HG03342 (cell line): ENCODE measurements at regions not wholly inside any gene's neighbourhood (a gene's known extent, or its start where the extent isn't known, plus 50 kb on each side); places are given as distances from the start of the nearest gene placed in this dataset.
"Not testable (repeated sequence)": the region's sequence is repeated elsewhere in the genome, so short reads cannot be mapped to it uniquely, and the experiment has no call there.

Source experiments
- ATAC-seq: cut with Tn5 transposase; IDR thresholded peaks from one replicate; pipeline ENCODE4 v1.9.1; 2021; ENCODE audit warnings: mild to moderate bottlenecking, moderate library complexity; ENCODE audit not compliant: unreplicated experiment

DNA sequence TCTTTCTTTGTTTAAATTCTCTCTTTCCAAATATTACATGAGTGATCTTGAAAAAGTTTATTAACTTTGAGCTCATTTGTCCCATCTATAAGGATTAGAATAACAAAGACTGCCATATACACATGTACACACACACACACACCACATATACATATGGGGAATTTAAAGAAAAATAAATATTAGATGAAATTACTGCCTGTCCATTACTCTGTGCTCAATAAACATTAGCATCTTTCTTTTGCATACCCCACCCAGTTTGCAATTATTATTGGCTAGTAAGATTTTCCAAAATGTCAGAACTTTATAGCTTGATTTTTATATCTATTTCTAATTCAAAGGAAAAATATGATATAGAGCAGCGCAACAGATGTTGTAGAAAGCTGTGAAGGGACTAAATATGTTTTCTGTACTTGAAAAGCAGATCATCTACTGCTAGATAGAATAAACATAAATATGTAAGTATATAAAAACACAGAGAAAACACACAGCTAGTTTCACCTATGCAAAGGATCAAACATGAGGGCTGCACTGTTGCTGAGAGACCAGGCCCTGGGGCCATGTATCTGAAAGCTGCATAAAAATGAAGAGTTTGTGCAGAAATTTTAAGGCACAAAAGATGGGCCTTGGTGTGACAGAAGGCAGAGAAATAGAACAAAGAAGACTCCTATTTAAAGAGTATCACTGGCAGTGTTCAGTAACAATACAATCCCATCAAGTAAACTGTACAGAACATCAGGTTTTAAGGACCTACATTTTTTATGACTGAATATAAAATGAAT, 114.2 kb upstream of the NECTIN3 start:
- no peak for ATAC-seq

DNA sequence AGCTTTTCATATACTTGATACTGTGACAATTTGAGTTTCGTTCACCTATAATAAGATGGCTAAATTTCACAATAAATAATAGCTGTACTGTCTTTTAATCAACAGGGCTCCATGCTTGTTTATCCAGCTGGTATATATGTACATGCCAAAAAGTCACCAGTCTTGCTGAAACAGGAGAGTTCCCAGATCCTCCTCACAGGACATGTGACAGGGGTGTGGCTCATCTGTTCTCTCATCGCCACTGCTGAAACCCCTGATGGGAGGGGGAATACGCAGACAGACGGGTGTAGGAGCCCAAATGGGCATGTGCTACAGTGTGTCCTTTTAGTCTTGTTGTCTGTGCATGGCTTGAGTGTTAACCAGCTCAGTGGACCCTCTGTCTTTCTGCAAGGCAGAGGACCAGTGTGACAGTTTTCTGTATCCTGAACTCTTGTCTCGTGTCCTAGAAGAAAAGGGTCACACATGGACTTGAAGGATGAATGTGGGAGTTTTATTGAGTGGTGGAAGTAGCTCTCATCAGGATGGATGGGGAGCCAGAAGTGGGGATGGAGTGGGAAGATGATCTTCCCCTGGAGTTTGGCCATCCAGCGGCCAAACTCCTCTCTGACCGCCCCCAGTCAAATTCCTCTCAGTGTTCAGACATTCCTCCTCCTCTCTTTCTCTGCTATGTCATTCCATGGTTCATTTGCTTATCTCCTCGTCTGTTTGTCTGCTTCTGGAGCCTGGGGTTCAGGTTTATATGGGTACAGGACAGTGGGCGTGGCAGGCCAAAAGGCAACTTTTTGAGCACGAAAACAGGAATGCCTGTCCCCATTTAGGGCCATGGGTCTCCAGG, 113.1 kb upstream of the NECTIN3 start:
- ATAC-seq, result no peak

DNA sequence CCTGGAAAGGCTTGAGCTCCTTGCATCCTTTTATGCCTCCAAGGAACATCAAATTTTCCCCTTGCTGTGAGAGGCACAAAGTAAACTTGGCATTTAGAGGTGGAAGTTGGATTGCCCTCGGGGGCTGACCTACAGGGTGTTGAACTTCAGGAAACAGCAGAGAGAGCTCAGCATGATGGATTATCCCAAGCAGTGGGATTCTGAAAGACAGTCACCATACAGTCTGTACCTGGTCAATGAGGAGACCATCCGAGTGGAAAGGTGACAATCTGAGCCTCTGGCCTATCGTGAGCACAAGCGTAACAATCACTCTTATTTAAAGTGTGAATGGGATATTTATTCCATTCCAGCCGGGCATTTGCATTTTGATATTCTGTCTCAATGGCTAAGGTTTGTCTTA, 105.6 kb upstream of the NECTIN3 start:
- no peak for ATAC-seq

DNA sequence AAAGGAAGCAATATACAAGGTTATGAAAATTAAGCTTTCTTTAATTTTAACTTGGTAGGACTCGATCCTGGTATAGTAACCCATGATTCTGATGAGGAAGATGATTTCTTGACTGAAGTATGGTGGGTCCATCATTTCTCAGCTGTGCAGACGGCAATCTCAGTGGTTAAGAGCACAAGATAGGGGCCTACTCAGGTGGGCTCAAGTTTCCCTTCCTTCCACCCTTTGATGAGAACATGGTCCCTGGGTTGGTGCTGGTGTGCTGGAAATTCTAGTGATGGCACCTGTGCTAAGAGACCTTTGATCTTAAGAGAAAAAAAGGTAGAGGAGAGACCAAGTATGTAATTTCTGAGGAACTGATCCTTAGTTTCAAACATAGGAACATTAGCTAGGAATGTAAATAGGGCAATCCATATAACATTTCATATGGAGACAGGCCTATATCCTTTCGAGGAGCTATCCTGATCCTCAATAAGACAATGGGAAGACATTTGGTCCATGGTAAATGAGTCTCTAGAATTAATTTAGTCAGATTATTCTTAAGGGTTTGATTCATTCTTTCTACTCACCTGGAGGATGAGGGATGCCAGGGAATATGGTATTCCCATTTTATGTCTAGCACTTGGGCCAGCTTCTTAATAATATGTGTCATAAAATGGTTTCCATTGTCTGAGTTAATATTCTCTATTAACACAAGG, 104.5 kb upstream of the NECTIN3 start:
- no peak for ATAC-seq

DNA sequence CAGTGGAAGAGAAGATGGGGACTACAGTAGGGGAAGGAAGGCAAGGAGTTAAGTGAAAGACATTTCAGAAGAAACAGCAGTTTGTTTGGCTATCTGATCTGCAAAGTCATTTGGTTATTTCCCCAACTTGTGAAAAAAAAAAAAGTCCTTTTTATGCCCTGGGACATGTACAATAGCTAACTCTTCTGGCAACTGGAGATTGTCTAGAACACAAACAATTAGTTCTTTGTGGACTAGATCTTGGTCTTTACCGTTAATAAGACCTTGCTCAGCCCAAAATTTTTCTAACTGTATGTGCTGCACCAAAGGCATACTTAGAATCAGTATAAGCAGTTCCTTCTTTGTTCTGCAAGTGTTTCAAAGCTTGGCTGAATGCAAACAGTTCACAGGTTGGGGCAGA, 103.5 kb upstream of the NECTIN3 start:
- ATAC-seq, result no peak

DNA sequence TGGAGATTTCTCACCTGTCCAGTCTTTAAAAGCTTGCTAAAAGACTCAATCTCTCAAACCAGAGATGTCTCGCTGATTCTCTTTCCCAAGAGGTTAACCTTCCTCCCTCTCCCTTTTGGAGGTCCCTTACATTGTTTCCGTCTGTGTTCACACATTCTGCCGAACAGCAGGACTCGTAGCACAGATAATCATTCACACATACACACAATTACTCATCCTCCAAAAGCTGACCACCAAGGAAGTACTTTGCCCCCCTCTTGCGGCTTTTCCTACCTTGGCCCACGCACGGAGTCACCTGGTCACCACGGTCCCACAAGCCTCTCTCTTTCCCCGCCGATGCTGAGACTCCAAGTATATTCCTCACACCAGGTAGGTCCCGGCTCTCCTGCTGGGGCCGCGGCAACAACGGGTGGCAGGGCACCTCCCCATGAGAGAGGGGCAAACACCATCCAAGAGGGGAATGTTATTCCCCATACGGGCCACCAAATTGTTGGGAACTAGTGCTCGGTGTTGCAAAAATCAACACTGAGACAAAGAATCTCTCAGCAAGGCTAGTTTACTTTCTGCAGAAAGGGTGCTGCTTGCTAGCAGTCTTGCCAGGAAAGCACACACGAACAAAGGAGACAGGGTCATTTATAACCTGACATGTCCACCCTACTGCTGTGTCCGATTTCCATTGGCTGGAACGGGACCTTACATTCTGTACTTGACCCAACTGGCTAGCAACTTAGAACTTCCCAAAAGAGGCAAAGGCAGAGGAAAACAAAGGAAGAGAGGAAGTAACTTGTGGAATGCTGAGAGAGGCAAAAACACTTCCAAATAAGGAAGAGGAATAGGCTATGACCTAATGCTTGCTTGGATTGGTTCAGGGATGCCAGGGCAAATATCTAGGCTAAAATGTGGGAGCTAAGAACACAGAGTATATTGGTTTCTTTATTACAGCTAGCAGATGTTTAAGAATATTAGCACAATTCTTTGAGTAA, 102.1 kb upstream of the NECTIN3 start:
- ATAC-seq, result no peak

DNA sequence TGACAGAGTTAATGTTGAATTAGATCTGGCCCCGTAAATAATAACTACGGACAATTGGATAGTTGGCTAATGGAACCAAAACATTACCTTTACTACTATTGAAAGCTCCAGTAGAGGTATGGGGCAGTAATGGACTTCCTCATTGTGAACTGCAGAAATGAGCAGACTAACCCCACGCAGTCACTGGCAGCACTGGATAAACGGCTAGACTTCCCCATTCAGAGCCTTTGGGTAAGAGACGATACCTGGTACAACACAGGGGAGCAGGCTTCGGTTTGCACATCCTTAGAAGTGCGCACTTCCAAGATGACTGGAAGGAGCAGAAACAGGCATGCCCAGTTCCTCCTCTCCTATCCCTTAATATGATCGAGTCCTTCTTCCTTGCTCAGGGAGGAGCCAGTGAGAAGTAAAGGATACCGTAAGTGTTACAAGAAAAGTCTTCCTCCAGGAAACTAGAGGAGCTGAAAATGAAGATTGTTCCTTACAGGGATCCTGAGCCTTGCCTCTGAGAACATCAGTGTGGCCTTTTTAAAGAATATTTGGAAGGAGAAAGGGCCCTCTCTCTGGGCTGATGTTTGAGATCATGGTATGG, 100.5 kb upstream of the NECTIN3 start:
- ATAC-seq, result no peak

DNA sequence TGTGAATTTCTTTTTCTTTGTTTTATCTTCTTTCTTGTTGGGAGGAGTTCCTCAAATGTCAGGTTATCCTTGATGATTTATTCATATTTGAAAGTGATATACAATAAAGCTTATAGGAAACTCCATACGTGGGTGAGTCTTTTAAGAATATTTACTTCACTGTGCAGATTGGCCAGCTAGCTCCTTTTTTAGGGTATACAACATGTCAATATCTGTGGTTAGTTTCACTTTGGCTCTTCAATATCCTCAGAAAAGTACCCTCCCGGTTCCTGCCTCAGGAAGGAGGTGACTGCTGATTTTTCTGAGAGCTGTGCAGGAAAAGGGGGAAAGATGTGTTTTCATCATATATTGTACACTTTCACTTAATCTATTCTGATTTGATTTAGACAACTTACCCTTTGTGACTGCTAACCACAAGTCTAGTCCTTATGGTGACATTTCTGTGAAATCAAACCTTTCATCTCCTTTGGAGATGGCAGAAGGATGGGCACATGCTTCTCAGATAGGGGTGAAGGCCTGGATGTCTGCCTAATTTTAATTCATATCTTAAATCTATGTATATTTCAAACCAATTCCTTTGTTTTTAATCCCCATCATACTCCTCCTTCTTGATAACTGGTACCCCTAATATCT, 98.2 kb upstream of the NECTIN3 start:
- no peak for ATAC-seq

DNA sequence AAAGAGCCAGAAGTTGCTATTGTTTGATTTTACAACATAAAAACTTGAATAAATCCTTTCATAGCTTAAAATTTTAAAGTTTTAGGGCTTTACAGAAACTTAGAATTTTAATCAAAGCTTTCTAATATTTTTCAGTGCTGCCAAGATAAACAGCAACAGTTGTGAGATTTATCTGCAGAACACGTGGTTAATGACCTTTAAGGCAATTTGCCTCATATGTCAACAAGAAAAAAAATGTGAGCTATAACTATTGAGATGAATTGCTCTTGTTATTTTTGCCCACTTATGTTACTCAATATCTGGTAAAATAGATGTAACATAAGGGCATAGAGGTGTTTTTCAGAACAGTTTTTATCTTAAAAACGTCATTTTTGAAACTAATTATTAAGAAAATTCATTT, 96.7 kb upstream of the NECTIN3 start:
- no peak for ATAC-seq

DNA sequence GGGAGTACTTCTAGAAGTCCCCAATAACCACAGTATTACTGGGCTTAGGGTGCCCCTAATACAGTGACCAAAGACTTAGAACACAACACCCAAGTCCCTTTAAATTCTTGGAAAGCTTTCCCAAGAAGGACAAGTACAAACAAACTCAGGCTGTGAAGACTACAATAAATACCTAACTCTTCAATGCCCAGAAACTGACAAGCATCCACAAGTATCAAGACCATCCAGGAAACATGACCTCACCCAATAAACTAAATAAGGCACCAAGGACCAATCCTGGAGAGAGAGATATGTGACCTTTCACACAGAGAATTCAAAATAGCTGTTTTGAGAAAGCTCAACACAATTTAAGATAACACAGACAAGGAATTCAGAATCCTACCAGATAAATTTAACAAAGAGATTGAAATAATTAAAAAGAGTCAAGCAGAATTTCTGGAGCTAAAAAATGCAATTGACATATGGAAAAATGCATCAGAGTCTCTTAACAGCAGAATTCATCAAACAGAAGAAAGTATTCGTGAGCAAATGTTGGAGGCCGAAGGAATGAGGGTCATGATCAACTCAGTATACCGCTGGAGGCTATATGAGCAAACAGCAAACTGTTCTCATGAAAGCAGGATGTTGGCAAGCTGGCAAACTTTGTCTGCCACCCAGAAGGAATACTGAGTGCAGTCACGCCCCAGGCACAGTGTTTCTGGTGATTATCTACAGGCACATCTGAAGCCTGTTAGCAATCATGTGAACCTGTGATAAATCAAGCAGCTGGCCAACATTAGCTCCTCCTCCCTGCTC, 87.0 kb upstream of the NECTIN3 start:
- no peak for ATAC-seq

DNA sequence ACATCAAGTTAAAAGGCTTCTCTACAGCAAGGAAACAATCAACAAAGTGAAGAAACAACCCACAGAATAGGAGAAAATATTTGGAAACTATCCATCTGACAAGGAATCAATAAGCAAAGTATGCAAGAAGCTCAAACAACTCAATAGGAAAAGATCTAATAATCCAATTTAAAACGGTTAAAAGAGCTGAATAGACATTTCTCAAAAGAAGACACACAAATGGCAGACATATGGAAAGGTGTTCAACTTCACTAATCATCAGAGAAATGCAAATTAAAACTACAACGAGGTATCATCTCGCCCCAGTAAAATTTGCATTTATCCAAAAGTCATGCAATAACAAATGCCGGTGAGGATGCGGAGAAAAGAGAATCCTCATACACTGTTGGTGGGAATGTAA, 82.2 kb upstream of the NECTIN3 start:
- ATAC-seq, result no peak

DNA sequence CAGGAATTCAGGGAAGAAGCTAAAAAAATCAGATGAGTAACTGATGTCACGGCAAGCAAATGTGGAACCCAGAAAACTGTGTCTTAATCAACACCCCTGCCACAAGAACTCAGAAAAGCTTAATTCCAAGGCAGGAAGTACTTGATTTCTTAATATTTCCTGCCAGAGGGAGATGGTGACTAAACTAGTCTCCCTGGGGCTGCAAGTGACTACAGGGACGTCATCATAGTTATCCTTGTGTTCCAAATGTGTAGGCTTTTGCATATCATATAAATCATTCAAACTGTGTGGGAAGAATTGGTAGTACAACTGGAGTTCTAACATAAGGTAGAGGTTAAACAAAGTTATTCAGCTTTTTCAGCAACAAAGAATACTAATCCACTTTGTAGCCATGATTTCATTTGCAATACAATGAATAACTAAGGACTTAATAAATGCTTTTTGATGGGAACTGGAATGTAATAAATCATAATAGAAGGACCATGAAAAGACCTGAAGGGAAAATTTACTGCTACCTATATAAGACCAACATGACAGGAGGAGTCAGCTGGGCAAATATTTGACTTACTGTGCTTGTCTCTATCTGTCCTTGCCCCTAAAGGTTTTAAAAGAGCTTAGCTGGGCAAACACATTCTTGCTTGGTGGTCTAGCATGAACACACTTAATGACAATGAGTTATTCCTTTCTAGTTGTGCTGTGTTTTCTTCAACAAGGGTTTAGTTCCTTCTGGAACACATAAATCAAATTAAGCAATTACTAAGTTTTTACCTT, 76.0 kb upstream of the NECTIN3 start:
- ATAC-seq, result no peak

DNA sequence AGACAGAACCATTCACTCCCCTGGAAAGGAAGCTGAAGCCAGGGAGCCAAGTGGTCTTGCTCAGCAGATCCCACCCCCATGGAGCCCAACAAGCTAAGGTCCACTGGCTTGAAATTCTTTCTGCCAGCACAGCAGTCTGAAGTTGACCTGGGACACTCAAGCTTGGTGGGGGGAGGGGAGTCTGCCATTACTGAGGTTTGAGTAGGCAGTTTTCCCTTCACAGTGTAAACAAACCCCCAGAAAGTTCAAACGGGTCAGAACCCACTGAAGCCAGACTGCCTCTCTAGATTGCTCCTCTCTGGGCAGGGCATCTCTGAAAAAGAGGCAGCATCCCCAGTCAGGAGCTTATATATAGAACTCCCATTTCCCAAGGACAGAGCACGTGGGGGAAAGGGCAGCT, 72.8 kb upstream of the NECTIN3 start:
- not testable (repeated sequence) for ATAC-seq

DNA sequence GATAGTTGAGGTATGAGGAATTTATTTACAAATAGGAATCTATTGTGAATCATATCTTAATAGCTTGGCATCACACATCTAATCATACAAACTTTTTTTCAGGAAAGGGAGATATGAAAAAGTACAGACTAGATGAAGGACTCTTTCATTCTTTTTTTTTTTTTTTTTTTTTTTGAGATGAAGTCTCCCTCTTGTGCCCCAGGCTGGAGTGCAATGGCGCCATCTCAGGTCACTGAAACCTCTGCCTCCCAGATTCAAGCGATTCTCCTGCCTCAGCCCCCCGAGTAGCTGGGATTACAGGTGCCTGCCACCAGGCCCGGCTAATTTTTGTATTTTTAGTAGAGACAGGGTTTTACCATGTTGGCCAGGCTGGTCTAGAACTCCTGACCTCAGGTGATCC, 65.1 kb upstream of the NECTIN3 start:
- not testable (repeated sequence) for ATAC-seq

DNA sequence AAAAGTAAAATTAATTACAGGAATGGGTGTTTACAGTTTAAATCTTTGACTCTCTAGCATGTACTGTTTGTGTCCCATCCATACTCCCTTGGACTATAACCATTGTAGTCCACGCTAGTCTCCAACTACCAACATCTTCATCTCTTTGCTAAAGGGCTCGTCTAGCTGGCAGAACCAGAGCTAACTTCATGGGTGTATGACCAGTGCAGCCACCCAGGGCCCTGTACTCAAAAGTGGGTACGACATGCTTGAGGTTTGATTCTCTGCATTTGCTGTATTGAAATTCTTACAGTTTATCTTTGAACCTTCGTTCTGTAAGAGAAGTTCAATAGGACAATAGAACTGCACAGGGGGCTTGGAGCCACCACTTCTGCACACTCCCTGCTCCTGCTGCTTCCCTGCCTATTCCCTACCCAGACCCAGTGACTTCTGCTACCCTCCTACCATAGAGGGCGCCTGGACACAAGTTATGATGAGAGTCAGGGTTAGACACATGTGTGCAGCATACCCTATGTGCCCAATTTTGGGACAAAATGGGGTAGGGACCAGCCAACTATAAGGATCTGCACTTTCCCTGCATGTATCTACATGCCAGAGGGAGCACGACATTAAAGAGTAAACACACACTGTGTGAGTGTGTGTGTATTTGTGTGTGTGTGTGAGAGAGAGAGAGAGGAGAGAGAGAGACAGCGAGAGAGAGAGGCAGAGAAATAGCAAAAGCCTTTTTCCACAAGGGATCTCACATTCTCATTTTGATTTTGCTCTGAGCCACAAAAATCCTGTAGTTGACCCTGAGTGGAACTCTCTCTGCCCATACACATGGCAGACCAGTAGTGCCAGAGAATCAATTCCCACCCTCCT, 59.0 kb upstream of the NECTIN3 start:
- ATAC-seq, result no peak
